G401 (cell line): ENCODE measurements at regions not wholly inside any gene's neighbourhood (a gene's known extent, or its start where the extent isn't known, plus 50 kb on each side); places are given as distances from the start of the nearest gene placed in this dataset.
"Not testable (repeated sequence)": the region's sequence is repeated elsewhere in the genome, so short reads cannot be mapped to it uniquely, and the experiment has no call there.

Source experiments
- DNase-seq: peaks from one replicate; pipeline ENCODE4 v3.0.0-alpha.2; 2015; ENCODE audit warnings: low spot score
- in situ Hi-C: cut with HindIII; loops from 2 replicates; pipeline ENCODE4 v1.10.0; 2016; ENCODE audit warnings: low sequenced_read_pairs, mixed read lengths

- in situ Hi-C loops, result no loop called here
- no peak for DNase-seq
These were observed 50.6 kb upstream of the EHBP1 start for GRCh38 chr2:62654876-62655359.

GRCh38 chr2:62654423-62654791 lies 51.1 kb upstream of the EHBP1 start:
- in situ Hi-C loops, result no loop called here
- no peak for DNase-seq

GRCh38 chr2:62653582-62654422 lies 51.7 kb upstream of the EHBP1 start:
- no peak for DNase-seq
- in situ Hi-C loops, result no loop called here

GRCh38 chr2:62649087-62649486 lies 56.4 kb upstream of the EHBP1 start:
- in situ Hi-C loops, DNase-seq: not testable (repeated sequence)

GRCh38 chr2:62643100-62643471 lies 62.4 kb upstream of the EHBP1 start:
- DNase-seq, result no peak
- in situ Hi-C loops, result no loop called here

GRCh38 chr2:62642429-62643099 lies 62.9 kb upstream of the EHBP1 start:
- in situ Hi-C loops, result no loop called here
- DNase-seq, result no peak

GRCh38 chr2:62641936-62642335 lies 63.6 kb upstream of the EHBP1 start:
- DNase-seq, result no peak
- in situ Hi-C loops, result no loop called here

GRCh38 chr2:62641410-62641843 lies 64.1 kb upstream of the EHBP1 start:
- in situ Hi-C loops, result no loop called here

GRCh38 chr2:62631160-62632085 lies 74.1 kb upstream of the EHBP1 start:
- in situ Hi-C loops, result no loop called here
- DNase-seq, result no peak

More at GRCh38 chr2:62641410-62641843, 64.1 kb upstream of the EHBP1 start:
- DNase-seq, result no peak

- DNase-seq, in situ Hi-C loops: not testable (repeated sequence)
These were observed 75.3 kb upstream of the EHBP1 start for GRCh38 chr2:62630206-62630605.

GRCh38 chr2:62629310-62629709 lies 76.2 kb upstream of the EHBP1 start:
- DNase-seq, in situ Hi-C loops: not testable (repeated sequence)

GRCh38 chr2:62627667-62628066 lies 77.8 kb upstream of the EHBP1 start:
- DNase-seq, result no peak
- in situ Hi-C loops, result no loop called here

- in situ Hi-C loops, result no loop called here
- DNase-seq, result no peak
These were observed 80.7 kb upstream of the EHBP1 start for GRCh38 chr2:62624855-62625254.

- in situ Hi-C loops, DNase-seq: not testable (repeated sequence)
These were observed 89.0 kb upstream of the EHBP1 start for GRCh38 chr2:62616486-62616885.

GRCh38 chr2:62611854-62612253 lies 93.7 kb upstream of the EHBP1 start:
- DNase-seq, result no peak
- in situ Hi-C loops, result no loop called here

GRCh38 chr2:62605471-62605870 lies 99.5 kb upstream of the TMEM17 start:
- in situ Hi-C loops, DNase-seq: not testable (repeated sequence)

GRCh38 chr2:62604336-62604735 lies 98.3 kb upstream of the TMEM17 start:
- in situ Hi-C loops, result no loop called here
- DNase-seq, result no peak

GRCh38 chr2:62603154-62603712 lies 97.2 kb upstream of the TMEM17 start:
- in situ Hi-C loops, result no loop called here

More at GRCh38 chr2:62603154-62603712, 97.2 kb upstream of the TMEM17 start:
- no peak for DNase-seq
